Endothelial cell of umbilical vein (primary cell): ENCODE measurements at regions not wholly inside any gene's neighbourhood (a gene's known extent, or its start where the extent isn't known, plus 50 kb on each side); places are given as distances from the start of the nearest gene placed in this dataset.

Experiments used
- CTCF ChIP-seq, 2 donors: IDR thresholded peaks; 1 replicate in 1 of 2; 2 replicates in 1 of 2; pipeline ENCODE4 v1.5.1; 2011; ENCODE audit warnings: low read length in 2 of 2, mild to moderate bottlenecking in 2 of 2, moderate library complexity in 2 of 2, control low read depth in 1 of 2, inconsistent platforms in 1 of 2, low read depth in 1 of 2; ENCODE audit not compliant: insufficient read depth in 1 of 2; ENCODE audit errors: extremely low read depth in 1 of 2
- EZH2 ChIP-seq: IDR thresholded peaks from 2 replicates; pipeline ENCODE4 v1.6.1; 2012; ENCODE audit warnings: borderline replicate concordance, low read depth, mild to moderate bottlenecking, moderate library complexity, low read length, inconsistent platforms; ENCODE audit not compliant: severe bottlenecking
- MYC ChIP-seq: IDR thresholded peaks from one replicate; pipeline ENCODE4 v1.6.1; 2011; ENCODE audit warnings: mild to moderate bottlenecking, low read depth, low read length
- POLR2A ChIP-seq: IDR thresholded peaks from 2 replicates; pipeline ENCODE4 v1.6.1; 2012; ENCODE audit warnings: low read depth, mild to moderate bottlenecking, control low read depth, low read length
- POLR2AphosphoS5 ChIP-seq: IDR thresholded peaks from 2 replicates; pipeline ENCODE4 v1.6.1; 2012; ENCODE audit warnings: low read depth, mild to moderate bottlenecking, control low read depth, low read length, moderate library complexity; ENCODE audit not compliant: insufficient read depth

GRCh38 chr3:147008458-147008857 is 397.9 kb downstream of the ZIC4 start:
- TF ChIP-seq POLR2A (no peak), CTCF (IDR thresholded peaks at IDR 0.05; ENCODE audit: extremely low read depth in 1 of 2, insufficient read depth in 1 of 2, low read depth in 1 of 2, low read length in 2 of 2) (no peak), POLR2AphosphoS5 (no peak), EZH2 (no peak), MYC (no peak)
